IMR-90 (cell line): ENCODE measurements at regions not wholly inside any gene's neighbourhood (a gene's known extent, or its start where the extent isn't known, plus 50 kb on each side); places are given as distances from the start of the nearest gene placed in this dataset.

ENCODE experiments used
- BHLHE40 ChIP-seq: fragments of 150-350 bp; IDR thresholded peaks from 2 replicates; pipeline ENCODE4 v1.6.1; 2016; ENCODE audit warnings: mild to moderate bottlenecking, low read depth, low read length
- CHD1 ChIP-seq: IDR thresholded peaks from 2 replicates; pipeline ENCODE4 v1.6.1; 2012; ENCODE audit warnings: low read depth, low read length, improper control_type of control experiment
- CTCF ChIP-seq: conservative IDR thresholded peaks from 2 replicates; pipeline ENCODE4 v1.5.1; 2012; ENCODE audit warnings: mild to moderate bottlenecking, low read depth, low read length, improper control_type of control experiment
- MXI1 ChIP-seq: IDR thresholded peaks from 2 replicates; pipeline ENCODE4 v1.6.1; 2012; ENCODE audit warnings: low read depth, mild to moderate bottlenecking, low read length, moderate library complexity, borderline replicate concordance
- POLR2A ChIP-seq: IDR thresholded peaks from 2 replicates; pipeline ENCODE4 v1.6.1; 2012; ENCODE audit warnings: mild to moderate bottlenecking, low read depth, low read length
- TF ChIP-seq, protein P1 (sequence below): fragments of 150-350 bp; IDR thresholded peaks from 2 replicates; pipeline ENCODE4 v1.6.1; 2017; ENCODE audit warnings: mild to moderate bottlenecking, antibody characterized with exemption, low read length, low read depth

- no peak for TF ChIP-seq CTCF
- TF ChIP-seq MXI1 = no peak
- no peak for TF ChIP-seq CHD1
- TF ChIP-seq, protein P1, sequence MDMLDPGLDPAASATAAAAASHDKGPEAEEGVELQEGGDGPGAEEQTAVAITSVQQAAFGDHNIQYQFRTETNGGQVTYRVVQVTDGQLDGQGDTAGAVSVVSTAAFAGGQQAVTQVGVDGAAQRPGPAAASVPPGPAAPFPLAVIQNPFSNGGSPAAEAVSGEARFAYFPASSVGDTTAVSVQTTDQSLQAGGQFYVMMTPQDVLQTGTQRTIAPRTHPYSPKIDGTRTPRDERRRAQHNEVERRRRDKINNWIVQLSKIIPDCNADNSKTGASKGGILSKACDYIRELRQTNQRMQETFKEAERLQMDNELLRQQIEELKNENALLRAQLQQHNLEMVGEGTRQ = no peak
- no peak for TF ChIP-seq POLR2A
- no peak for TF ChIP-seq BHLHE40
These were observed 621.9 kb upstream of the POU3F2 start for GRCh38 chr6:98212468-98212867.
